Testis (tissue), 2 donors: ENCODE measurements at regions not wholly inside any gene's neighbourhood (a gene's known extent, or its start where the extent isn't known, plus 50 kb on each side); places are given as distances from the start of the nearest gene placed in this dataset.

Source experiments
- DNase-seq: peaks from one replicate; pipeline ENCODE4 v3.0.0-alpha.2; 2019
- H3K27ac ChIP-seq, 2 donors: fragments of 200-600 bp; sonication (generic); one replicate each; pipeline ENCODE4 v1.5.1; 2019
- H3K27me3 ChIP-seq: fragments of 200-600 bp; sonication (generic); one replicate; pipeline ENCODE4 v1.5.1; 2019
- H3K36me3 ChIP-seq: fragments of 200-600 bp; sonication (generic); one replicate; pipeline ENCODE4 v1.5.1; 2017; ENCODE audit warnings: low read depth; ENCODE audit errors: missing control alignments
- H3K4me1 ChIP-seq: fragments of 200-600 bp; sonication (generic); one replicate; pipeline ENCODE4 v1.5.1; 2019
- H3K4me3 ChIP-seq, 2 donors: fragments of 200-600 bp; sonication (generic); one replicate each; pipeline ENCODE4 v1.5.1; 2017 to 2019
- H3K9me3 ChIP-seq: fragments of 200-600 bp; sonication (generic); one replicate; pipeline ENCODE4 v1.5.1; 2017
- POLR2A ChIP-seq: fragments of 450-650 bp; IDR thresholded peaks from one replicate; pipeline ENCODE4 v1.6.1; 2017; ENCODE audit warnings: antibody characterized with exemption, mild to moderate bottlenecking, moderate library complexity
- WGBS, 2 donors: methylation state at CpG; one replicate each; pipeline ENCODE4 v1.1.5; 2018; 5-methylcytosine and 5-hydroxymethylcytosine counted together
- intact Hi-C: fragments of 100-400 bp; cut with DNase I; formaldehyde crosslinking; loops from one replicate; pipeline ENCODE4 v1.15.1; 2023; ENCODE audit warnings: low total_unique reads
- TF ChIP-seq, protein P1 (sequence below), 3 experiments: fragments of 450-650 bp in 2 of 3; fragments of 200-600 bp in 1 of 3; sonication (generic) in 1 of 3; IDR thresholded peaks; one replicate each; pipeline ENCODE4 v1.5.1; 2016 to 2019; ENCODE audit warnings: antibody characterized with exemption in 3 of 3, mild to moderate bottlenecking in 2 of 3, moderate library complexity in 1 of 3

- Histone ChIP-seq H3K27ac (no peak overlapping the region), H3K36me3 (no peaks in the 10 kb centered on the region), H3K9me3 (no peaks in the 10 kb centered on the region), H3K27me3 (no peaks in the 10 kb centered on the region), H3K4me3 (no peak overlapping the region), H3K4me1 (no peaks in the 10 kb centered on the region)
- TF ChIP-seq, protein P1, sequence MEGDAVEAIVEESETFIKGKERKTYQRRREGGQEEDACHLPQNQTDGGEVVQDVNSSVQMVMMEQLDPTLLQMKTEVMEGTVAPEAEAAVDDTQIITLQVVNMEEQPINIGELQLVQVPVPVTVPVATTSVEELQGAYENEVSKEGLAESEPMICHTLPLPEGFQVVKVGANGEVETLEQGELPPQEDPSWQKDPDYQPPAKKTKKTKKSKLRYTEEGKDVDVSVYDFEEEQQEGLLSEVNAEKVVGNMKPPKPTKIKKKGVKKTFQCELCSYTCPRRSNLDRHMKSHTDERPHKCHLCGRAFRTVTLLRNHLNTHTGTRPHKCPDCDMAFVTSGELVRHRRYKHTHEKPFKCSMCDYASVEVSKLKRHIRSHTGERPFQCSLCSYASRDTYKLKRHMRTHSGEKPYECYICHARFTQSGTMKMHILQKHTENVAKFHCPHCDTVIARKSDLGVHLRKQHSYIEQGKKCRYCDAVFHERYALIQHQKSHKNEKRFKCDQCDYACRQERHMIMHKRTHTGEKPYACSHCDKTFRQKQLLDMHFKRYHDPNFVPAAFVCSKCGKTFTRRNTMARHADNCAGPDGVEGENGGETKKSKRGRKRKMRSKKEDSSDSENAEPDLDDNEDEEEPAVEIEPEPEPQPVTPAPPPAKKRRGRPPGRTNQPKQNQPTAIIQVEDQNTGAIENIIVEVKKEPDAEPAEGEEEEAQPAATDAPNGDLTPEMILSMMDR (IDR thresholded peaks at IDR 0.05) = no peak
- intact Hi-C loops = no loop called here
- WGBS, 2 donors = 81 to 84% methylated on average over 4 of the region's 4 CpGs
- no peak for DNase-seq
Observed at GRCh38 chr3:103006526-103007183, 571.8 kb downstream of the ZPLD1 start.

- Histone ChIP-seq H3K4me3 (no peak overlapping the region), H3K36me3 (no peaks in the 10 kb centered on the region), H3K27ac (no peak overlapping the region), H3K27me3 (no peaks in the 10 kb centered on the region), H3K4me1 (no peaks in the 10 kb centered on the region), H3K9me3 (no peaks in the 10 kb centered on the region)
- TF ChIP-seq, protein P1 (IDR thresholded peaks at IDR 0.05) = no peak
- TF ChIP-seq POLR2A = no peak
- intact Hi-C loops = no loop called here
- no peak for DNase-seq
Observed at GRCh38 chr3:103009609-103010008, 574.8 kb downstream of the ZPLD1 start.

GRCh38 chr3:103025880-103026279, 591.1 kb downstream of the ZPLD1 start:
- intact Hi-C loops = no loop called here
- Histone ChIP-seq H3K9me3 (no peaks in the 10 kb centered on the region), H3K4me1 (no peaks in the 10 kb centered on the region), H3K27me3 (no peaks in the 10 kb centered on the region), H3K36me3 (no peaks in the 10 kb centered on the region), H3K27ac (no peak overlapping the region), H3K4me3 (no peak overlapping the region)
- no peak for DNase-seq
- TF ChIP-seq, protein P1 (IDR thresholded peaks at IDR 0.05) = no peak
- no peak for TF ChIP-seq POLR2A

DNA sequence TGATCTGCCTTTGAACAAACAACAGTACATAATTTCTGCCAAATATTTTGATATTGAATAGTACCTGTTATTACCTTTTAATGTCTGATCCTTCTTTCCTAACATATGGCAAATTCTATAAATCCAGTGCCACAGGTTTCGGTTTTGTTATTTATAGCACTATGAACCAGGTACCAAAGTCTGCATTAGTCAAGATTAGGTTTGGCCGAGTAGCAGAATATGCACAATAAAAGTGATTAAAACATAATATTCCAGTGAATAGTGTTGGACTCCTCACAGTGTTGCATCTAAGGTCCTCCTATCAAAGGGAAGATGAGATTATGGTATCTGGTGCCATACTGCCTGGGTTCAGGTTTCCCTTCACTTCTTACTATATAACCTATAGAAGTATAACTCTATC, 599.0 kb downstream of the ZPLD1 start:
- DNase-seq = no peak
- no peaks in the 10 kb centered on the region for H3K36me3 ChIP-seq
- no peaks in the 10 kb centered on the region for H3K27me3 ChIP-seq
- H3K9me3 ChIP-seq = no peaks in the 10 kb centered on the region
- intact Hi-C loops = no loop called here
- no peaks in the 10 kb centered on the region for H3K4me1 ChIP-seq
- no peak overlapping the region for H3K27ac ChIP-seq
- 92 to 98% methylated on average over 2 of the region's 2 CpGs for WGBS, 2 donors
- H3K4me3 ChIP-seq = no peak overlapping the region
- TF ChIP-seq, protein P1 (IDR thresholded peaks at IDR 0.05) = no peak
- no peak for TF ChIP-seq POLR2A

DNA sequence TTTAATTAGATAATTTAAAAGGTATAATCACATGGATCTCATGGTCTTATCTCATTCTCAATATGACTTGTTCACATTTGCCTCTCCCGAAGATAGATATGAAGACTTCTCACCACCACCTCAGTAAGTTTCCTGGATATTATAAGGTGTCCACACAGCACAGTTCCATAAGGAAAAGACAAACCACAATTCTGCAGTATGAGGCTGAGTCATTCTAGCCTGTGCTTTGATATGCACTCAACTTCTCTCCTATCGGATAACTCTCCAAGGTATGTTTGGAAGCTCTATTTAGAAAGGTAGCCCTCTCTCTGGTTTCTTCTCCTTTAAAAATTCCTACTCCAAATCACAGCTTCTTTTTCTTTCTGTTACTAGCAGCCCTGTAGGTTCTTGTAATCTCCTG, 612.8 kb downstream of the ZPLD1 start:
- H3K36me3 ChIP-seq = no peaks in the 10 kb centered on the region
- no peaks in the 10 kb centered on the region for H3K9me3 ChIP-seq
- intact Hi-C loops = no loop called here
- no peak overlapping the region for H3K4me3 ChIP-seq
- H3K4me1 ChIP-seq = no peaks in the 10 kb centered on the region
- TF ChIP-seq POLR2A = no peak
- TF ChIP-seq, protein P1 (IDR thresholded peaks at IDR 0.05) = no peak
- no peak overlapping the region for H3K27ac ChIP-seq
- WGBS, 2 donors = 91 to 95% methylated on average over 2 of the region's 2 CpGs
- no peak for DNase-seq
- H3K27me3 ChIP-seq = no peaks in the 10 kb centered on the region
